Pons (tissue), 1 donor: ENCODE measurements at regions not wholly inside any gene's neighbourhood (a gene's known extent, or its start where the extent isn't known, plus 50 kb on each side); places are given as distances from the start of the nearest gene placed in this dataset.
A peak's percentile ranks its signal among the peaks of the same experiment; 100 is the strongest.

Experiments used
- DNase-seq: peaks from one replicate; pipeline ENCODE4 v3.0.0-alpha.2; 2016; ENCODE audit warnings: low spot score

GRCh38 chr10:47104786-47105385, 193.7 kb downstream of the PTPN20 start:
- DNase-seq, result peak; percentile 25

GRCh38 chr10:47107007-47107747, 192.8 kb upstream of the GDF10 start:
- DNase-seq, result no peak

GRCh38 chr10:47109906-47110305, 190.1 kb upstream of the GDF10 start:
- DNase-seq, result no peak

- DNase-seq, result no peak
These were observed 188.6 kb upstream of the GDF10 start for GRCh38 chr10:47111329-47111862.

- no peak for DNase-seq
These were observed 187.4 kb upstream of the GDF10 start for GRCh38 chr10:47112612-47113011.

DNA sequence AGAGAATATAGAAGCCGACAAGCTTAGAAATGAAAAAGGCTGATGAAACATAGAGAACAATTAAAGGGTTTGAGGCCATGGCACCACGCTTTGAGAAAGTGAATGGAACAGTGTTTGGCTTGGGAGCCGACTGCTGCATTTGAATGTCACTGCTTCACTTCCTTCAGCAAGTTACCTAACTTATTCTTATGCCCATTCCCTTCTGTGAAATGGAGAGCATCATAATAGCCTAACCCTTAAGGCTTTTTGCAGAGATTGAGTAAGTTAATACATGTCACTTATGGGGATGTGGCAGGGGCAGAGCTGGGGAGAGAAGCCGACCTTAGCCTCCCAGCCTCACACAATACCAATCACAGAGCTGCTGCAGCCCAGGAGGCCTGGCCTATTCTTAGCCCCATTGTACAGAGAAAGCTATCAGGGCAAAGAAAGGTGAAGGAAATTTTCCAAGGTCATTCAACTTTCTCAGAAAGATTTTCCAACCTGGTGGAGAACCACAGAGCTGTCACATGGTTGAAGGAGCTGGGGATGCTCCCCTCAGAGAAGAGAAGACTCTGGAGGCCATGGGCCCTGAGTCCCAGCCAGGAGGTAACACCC, 186.0 kb upstream of the GDF10 start:
- no peak for DNase-seq

DNA sequence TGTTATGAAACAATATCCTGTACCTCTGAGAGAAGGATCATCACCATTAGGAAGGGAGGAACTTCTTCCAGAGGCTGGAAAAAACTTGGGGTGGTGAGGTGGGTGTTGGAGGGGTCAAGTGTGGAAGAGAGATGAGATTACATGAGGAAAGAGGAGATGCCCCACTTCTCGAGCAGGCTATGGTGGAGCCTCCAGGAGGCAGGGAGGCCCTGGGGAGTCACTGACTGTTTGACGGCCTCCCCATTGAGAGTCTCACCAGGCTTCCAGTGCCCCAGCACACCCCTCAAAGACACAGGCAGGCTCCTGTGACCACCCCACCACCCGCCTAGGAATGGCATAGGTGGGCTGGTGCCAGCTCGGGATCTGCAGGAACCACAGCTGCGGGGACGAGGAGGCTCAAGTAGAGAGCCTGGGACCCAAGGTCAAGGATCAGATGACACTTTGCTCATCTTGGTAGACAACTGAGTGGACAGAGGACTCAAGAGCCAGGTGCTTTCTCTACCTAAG, 185.3 kb upstream of the GDF10 start:
- no peak for DNase-seq

DNA sequence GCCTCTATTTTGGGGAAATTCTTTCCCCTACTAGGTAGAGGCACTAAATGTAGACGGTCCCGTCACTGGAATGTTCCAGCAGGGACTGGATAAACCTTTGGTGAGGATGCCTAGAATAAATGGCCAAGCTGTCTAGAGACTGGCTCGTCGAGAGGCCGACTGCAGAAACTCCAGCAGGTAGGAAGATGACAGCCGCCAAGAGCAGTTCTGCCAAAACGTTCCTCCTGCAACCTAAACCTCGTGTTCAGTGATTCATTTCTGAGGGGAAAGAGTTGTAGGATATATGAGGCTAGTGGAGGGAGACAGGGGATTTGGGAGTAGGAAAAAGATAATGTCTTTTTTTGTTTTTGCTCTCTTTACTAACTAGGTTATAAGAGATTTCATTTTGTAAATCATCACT, 184.7 kb upstream of the GDF10 start:
- DNase-seq, result no peak

DNA sequence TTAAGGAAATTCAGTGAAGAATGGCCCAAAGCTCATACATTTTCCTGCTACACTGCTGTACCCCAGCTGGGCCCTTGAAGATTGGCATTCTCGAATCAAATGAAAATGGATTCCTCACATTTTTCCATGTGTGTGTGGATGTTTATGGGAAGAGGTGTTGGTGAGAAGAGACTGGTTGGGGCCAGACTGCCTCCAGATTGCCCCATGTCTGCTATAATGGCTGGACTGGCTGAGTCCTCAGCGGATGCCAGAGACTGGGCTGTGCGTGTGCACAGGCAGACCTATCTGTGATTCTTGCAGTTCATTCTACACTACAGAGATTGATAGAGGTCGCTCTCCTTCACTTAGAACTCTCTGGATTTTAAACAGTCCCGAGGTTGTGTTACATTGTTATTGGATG, 183.6 kb upstream of the GDF10 start:
- DNase-seq, result no peak

DNA sequence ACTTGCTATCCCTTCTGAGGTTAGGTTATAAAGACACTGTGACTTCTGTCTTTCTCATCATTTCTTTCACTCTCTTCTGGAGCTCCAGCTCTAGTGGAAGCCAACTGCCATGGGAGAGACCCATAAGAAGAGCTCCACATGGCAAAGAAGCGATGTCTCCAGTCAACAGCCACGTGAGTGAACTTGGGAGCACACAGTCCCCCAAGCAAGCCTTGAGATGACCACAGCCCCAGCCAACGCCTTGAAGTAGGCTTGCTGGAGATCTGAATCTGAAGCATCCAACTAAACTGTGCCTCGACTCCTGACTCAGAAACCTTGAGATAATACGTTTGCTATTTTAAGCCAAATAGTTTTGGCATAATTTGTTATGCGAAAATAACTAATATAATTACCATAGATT, 181.7 kb upstream of the GDF10 start:
- DNase-seq, result no peak

DNA sequence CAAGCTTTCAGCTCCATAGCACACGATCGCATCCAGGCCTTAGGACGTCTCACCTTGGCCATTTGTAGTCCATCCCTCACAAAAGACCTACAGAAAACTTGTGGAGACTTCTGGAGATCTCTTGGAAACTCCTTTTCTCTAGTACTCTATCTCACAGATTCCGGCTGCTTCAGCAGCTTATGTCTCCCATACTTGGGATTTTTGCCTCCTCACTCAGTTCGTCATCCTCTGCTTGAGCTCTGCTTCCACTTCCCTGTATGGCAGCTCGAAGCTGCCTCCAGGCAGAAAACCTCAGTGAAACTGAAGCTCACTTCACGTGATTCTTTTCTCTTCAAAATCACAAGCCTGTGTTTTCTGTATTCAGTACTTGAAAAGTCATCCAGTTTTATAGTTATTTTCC, 178.7 kb upstream of the GDF10 start:
- DNase-seq, result no peak

DNA sequence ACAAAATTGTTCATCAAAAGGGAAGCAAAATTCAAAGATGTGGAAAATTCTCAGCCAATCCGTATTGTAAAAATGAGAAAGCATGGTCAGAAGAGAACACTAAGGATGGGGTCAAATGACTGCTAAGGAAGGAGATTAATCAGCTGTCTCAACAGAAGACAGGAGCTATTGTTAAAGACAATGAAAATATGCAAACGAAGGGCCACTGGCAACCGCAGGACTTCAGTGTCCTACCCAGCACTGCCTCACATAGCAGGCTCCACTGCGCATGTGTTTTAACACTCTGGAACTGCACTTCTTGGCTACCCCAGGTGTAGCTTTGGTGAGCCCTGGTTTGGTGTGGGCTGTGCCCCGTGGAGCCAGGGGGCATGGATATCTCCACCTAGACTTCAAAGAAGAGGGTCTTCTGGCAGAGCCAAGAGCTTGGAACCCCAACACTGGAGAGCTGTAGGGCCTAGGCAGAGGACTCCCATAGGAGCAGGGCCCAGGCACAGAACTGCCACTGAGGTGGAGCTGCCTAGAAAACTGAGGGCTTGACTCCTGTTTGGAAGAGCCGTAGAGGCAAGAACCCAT, 176.2 kb upstream of the GDF10 start:
- DNase-seq, result no peak

- DNase-seq, result no peak
These were observed 172.7 kb upstream of the GDF10 start for GRCh38 chr10:47127188-47127785.

GRCh38 chr10:47130491-47130890, 169.5 kb upstream of the GDF10 start:
- no peak for DNase-seq

DNA sequence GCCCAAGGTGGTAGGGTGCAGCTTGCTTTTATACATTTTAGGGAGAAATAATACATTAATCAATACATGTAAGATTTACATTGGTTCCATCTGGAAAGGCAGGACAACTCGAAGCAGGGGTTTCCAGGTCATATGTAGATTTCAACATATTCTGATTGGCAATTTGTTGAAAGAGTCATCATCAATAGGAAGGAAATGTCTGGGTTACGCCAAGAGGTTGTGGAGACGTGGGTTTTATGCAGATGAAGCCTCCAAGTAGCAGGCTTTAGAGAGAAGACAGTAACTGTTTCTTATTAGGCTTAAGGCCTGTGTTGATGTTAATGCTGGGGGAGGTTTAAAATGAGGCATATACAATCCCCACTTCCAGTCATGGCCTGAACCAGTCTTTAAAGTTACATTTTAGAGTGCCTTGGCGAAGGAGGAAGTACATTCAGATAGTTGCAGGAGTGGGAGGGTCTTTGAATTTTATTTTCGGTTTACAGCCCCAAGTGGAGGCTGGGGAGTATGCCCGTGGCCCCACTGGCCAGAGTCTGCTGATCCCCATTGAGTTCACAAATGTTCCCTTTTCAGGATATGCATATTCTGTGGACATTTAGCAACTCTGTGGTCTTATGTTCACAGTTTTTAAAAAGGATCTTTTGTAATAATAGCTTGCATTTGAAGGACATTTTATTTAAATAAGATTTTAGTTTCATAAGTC, 166.0 kb upstream of the GDF10 start:
- no peak for DNase-seq

GRCh38 chr10:47136866-47137265, 163.1 kb upstream of the GDF10 start:
- no peak for DNase-seq

- DNase-seq, result no peak
These were observed 162.6 kb upstream of the GDF10 start for GRCh38 chr10:47137311-47137851.

DNA sequence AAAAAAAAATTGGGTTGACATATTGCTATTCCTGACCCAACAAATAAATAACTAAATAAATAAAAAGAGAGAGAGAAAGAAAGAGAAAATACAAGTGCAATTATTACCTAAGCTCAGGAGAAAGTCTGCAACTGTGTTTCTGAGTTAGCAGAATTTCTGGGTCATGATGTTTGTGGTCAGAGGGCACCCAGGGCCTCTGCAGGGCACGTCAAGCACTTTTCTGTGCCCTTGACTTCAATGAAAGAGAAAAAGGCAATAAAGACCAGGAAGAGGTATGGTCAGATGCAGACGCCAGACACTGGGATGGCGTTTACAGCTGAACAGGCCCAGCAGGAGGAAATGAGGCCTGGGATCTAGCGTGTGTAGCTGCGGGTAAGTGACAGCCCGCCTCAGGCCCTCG, 160.9 kb upstream of the GDF10 start:
- no peak for DNase-seq

GRCh38 chr10:47140761-47141348, 159.1 kb upstream of the GDF10 start:
- DNase-seq, result no peak

DNA sequence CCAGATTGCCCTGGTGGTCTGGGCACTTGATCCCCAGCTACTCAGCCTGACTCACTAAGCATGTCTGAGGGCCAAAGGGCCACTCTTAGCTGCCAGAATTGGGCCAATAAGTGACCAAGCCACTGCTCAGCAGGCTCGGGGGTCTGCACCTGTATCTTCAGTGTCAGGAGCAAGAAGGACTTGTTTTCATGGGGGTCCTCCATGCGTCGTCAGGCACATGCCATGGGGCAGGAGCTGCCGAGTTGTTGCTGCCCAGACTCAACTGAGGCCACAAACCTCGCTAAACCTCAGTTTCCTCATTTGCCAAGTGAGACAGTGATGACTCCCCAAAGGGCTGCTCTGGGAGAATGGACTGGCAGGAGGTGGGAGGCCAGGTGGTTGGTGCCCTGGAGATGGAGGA, 158.6 kb upstream of the GDF10 start:
- no peak for DNase-seq

DNA sequence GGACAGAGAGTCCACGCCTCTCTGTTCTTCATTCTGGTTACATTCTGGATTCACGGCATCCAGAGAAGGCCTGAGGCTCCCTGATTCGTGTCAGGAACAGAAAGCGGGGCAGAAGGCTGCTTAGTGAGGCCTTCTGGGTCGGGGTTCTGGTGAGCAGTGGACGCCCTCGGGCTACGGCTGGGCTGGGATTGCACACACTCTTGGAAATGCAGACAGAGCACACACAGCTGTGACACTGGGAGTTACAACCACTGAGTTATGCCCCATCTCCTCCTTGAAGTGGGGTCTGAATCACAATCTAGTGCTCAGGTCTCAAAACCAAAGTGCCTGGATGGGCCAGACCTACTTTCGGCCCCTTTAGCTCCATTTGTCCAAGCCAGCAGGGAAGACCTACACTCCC, 156.9 kb upstream of the GDF10 start:
- no peak for DNase-seq
